Chondrocyte (in vitro differentiated cells): ENCODE measurements at regions not wholly inside any gene's neighbourhood (a gene's known extent, or its start where the extent isn't known, plus 50 kb on each side); places are given as distances from the start of the nearest gene placed in this dataset.

Experiments used
- DNase-seq: peaks from one replicate; pipeline ENCODE4 v3.0.0; 2021; ENCODE audit warnings: mixed read lengths, low spot score
- H3K27ac Mint-ChIP-seq: one replicate; pipeline ENCODE4 v1.8.0; 2021; ENCODE audit warnings: mild to moderate bottlenecking, moderate library complexity, mixed read lengths; ENCODE audit not compliant: unreplicated experiment
- H3K27me3 Mint-ChIP-seq: 2 replicates; pipeline ENCODE4 v1.8.0; 2021; ENCODE audit warnings: low read depth, mixed read lengths
- H3K36me3 Mint-ChIP-seq: 2 replicates; pipeline ENCODE4 v1.8.0; 2021; ENCODE audit warnings: low read depth, mixed read lengths
- H3K4me1 Mint-ChIP-seq: 2 replicates; pipeline ENCODE4 v1.8.0; 2021; ENCODE audit warnings: low read depth, mild to moderate bottlenecking, mixed read lengths
- H3K4me3 Mint-ChIP-seq: one replicate; pipeline ENCODE4 v1.8.0; 2021; ENCODE audit warnings: mild to moderate bottlenecking, moderate library complexity, mixed read lengths; ENCODE audit not compliant: unreplicated experiment
- H3K9me3 Mint-ChIP-seq: 2 replicates; pipeline ENCODE4 v1.8.0; 2021; ENCODE audit warnings: low read depth, mixed read lengths
- TF ChIP-seq, protein P1 (sequence below): fragments of 200-600 bp; sonication (generic); IDR thresholded peaks from 2 replicates; pipeline ENCODE4 v1.5.0; 2021; ENCODE audit warnings: antibody characterized with exemption, mild to moderate bottlenecking, moderate library complexity

DNA sequence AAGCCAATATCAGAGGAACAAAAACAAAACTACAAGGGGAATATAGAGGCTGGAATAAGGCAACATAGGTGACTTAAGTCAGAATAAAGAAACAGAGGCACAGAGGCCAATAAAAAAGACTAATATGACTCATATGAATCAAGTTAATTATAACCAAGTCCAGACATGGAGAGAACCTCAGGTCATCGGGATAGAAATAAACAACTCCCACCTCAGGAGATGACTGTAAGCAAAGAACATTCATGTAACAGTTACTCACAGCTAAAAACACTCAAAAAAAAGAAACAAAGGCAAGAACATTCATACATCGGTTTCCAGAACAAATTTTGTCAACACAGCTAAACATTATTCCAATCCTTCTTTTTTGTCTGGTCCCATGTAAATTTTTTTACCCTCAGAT is 60.3 kb upstream of the RXFP1 start:
- Mint-ChIP-seq H3K9me3 (peaks cover 2% of the 10 kb centered on the region), H3K4me1 (no peaks in the 10 kb centered on the region), H3K36me3 (peaks cover 1% of the 10 kb centered on the region), H3K4me3 (no peak overlapping the region), H3K27ac (no peak overlapping the region), H3K27me3 (peaks cover 27% of the 10 kb centered on the region)
- no peak for DNase-seq
- TF ChIP-seq, protein P1, sequence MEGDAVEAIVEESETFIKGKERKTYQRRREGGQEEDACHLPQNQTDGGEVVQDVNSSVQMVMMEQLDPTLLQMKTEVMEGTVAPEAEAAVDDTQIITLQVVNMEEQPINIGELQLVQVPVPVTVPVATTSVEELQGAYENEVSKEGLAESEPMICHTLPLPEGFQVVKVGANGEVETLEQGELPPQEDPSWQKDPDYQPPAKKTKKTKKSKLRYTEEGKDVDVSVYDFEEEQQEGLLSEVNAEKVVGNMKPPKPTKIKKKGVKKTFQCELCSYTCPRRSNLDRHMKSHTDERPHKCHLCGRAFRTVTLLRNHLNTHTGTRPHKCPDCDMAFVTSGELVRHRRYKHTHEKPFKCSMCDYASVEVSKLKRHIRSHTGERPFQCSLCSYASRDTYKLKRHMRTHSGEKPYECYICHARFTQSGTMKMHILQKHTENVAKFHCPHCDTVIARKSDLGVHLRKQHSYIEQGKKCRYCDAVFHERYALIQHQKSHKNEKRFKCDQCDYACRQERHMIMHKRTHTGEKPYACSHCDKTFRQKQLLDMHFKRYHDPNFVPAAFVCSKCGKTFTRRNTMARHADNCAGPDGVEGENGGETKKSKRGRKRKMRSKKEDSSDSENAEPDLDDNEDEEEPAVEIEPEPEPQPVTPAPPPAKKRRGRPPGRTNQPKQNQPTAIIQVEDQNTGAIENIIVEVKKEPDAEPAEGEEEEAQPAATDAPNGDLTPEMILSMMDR = no peak

GRCh38 chr4:158462611-158463010 is 59.1 kb upstream of the RXFP1 start:
- no peaks in the 10 kb centered on the region for H3K36me3 Mint-ChIP-seq
- H3K9me3 Mint-ChIP-seq = peaks cover 2% of the 10 kb centered on the region
- H3K4me1 Mint-ChIP-seq = no peaks in the 10 kb centered on the region
- H3K27ac Mint-ChIP-seq = no peak overlapping the region
- peaks cover 22% of the 10 kb centered on the region for H3K27me3 Mint-ChIP-seq
- no peak for DNase-seq
- H3K4me3 Mint-ChIP-seq = no peak overlapping the region
- TF ChIP-seq, protein P1 = no peak
